Activated T-helper 9 cell treated with anti-CD3 and anti-CD28 coated beads, Interleukin-2, amount 50 U/mL, for 16 hours (primary cell): ENCODE measurements at regions not wholly inside any gene's neighbourhood (a gene's known extent, or its start where the extent isn't known, plus 50 kb on each side); places are given as distances from the start of the nearest gene placed in this dataset.
"Not testable (repeated sequence)": the region's sequence is repeated elsewhere in the genome, so short reads cannot be mapped to it uniquely, and the experiment has no call there.

Experiments
- DNase-seq: peaks from one replicate; pipeline ENCODE4 v3.0.0-alpha.2; 2020; ENCODE audit warnings: low read depth

- no peak for DNase-seq
Measured at GRCh38 chr3:152581951-152582350, 253.0 kb upstream of the P2RY1 start.

DNA sequence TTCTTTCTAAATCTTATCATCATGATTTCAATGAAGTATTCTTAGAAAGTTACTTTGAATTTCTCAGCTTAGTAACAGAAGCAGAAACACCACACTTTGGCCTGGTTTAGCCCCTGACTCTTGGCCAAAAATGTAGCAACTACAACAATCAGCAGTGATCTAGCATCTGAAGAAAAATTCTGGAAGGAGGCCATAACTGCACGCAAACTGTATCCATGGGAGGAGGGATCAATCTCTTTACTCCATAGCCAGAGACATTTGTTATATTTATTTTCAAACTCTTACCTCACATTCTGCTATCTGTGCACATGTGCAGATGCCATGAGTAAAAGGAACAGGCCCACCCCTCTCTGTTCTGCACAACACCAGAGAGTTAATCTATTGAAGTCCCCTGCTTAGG lies 251.0 kb upstream of the P2RY1 start:
- DNase-seq: no peak

DNA sequence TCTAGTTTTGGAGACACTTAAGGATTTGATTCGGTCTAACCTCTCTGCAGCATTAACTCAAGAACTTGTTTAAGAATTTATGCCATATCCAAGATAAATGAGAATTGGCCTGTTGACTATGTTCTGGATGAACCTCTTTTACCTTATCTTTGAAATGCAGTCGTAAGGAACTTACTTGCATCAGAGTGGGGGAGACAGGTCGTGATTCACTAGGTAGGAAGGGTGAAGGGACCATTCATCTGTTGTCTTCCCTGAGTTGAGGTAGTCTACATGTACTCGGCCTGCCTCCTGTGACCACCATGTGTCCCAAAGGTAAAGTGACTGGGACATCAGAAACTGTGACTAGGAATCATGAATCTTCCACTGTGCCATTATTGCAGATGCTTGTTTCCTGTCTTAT lies 248.0 kb upstream of the P2RY1 start:
- no peak for DNase-seq

GRCh38 chr3:152587861-152588260 lies 247.1 kb upstream of the P2RY1 start:
- DNase-seq: no peak

DNA sequence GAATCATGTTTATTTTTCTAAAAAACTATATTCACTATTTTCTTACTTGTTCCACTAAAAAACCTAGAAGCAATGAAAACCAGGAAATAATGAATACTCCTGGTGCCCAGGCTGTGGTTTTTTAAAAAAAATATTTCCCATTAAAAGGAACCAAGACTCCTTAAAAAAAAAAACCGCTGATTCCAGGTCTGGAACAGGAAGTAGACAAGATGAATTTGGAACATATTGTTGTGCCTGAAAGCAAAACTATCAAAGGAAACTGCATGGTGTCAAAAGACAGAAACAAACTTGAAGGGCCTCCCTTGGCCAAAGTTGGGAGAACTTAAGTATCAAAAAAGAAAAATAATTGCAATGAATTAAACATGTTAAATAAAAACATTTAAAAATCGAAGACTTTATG lies 245.3 kb upstream of the P2RY1 start:
- no peak for DNase-seq

- DNase-seq: no peak
Measured at GRCh38 chr3:152591515-152591914, 243.4 kb upstream of the P2RY1 start.

- no peak for DNase-seq
Measured at GRCh38 chr3:152593242-152593641, 241.7 kb upstream of the P2RY1 start.

DNA sequence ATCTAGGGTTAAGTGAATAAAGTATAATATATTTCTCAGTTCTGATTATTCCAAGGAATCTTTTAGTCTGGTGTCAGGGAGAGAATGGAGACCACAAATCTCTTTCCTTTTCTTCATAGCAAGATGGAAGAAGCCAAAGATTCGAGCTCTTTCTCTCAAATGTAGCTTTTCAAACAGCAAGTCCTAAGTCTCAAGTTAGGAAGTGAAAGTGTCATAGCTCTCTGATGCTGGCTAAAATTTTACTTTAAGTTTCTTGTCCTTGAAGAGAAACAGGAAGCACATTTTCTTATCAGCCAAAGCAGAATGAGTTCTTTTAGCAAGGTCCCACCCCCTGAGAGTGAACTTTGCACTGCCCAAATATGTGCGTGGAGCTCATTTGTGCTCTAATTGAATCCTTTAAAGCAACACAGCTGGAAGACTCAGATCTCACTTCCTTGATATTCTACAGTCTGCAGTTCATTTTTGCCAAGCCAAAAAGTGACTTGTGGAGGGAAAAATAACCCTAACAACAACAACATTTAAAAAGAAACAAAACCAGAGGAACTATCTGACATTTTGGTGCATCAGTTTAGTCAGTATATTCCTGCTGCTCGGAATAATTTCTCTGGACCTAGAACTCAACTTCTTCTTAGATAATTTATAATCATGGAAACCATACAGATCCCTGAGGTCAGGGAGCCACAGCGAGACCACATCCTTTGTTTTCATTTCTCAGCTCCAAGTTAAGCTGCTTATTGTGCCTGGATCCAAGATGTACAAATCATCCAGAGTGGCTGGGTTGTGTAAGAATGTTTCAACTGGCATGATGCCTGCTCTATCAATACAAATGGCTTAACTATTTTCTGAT lies 238.7 kb upstream of the P2RY1 start:
- DNase-seq: no peak

GRCh38 chr3:152596832-152597231 lies 238.1 kb upstream of the P2RY1 start:
- DNase-seq: not testable (repeated sequence)

GRCh38 chr3:152606146-152606545 lies 228.8 kb upstream of the P2RY1 start:
- no peak for DNase-seq

GRCh38 chr3:152607179-152607578 lies 227.8 kb upstream of the P2RY1 start:
- no peak for DNase-seq

DNA sequence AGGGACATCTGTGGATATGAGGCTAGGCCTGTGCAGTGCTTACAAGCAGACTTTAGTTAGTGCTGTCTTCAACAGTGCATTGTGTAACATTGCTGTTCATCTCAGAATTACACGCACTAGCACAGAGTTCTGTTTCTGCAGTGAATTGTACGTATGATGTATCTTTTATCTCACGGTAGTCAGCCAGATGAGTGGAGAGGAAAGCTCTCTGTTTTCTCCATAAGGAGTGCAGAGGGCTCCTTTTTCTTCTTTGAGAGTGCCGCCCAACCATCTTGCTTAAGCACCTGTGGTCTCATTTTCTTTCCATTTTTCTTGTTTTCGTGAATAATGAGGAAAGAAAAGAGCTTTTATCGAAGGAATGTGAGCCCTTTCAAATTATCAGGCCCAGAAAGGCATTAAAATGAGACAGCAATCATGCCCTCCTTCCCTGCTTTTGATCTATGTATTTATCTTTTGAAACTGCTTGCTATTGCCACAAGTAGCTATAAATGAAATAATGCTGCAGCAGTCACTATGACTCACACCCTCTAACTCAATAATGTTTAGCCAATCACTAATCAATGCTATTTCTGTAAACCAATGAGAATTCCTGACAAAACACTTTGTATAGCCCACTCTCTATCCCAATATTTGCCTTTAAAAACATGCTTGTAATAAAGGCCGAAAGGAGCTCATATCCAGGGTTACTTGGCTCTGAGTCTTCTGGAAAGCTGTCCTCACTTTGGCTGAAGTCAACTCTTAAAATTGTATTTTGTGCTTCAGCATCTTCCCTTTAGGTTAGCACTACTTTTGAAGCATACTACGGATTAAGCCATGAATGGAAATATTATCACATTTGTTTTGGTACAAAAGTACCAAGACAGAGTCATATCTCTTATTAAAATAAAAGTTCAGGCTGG lies 226.0 kb upstream of the P2RY1 start:
- DNase-seq: no peak

GRCh38 chr3:152609891-152610290 lies 225.0 kb upstream of the P2RY1 start:
- no peak for DNase-seq

DNA sequence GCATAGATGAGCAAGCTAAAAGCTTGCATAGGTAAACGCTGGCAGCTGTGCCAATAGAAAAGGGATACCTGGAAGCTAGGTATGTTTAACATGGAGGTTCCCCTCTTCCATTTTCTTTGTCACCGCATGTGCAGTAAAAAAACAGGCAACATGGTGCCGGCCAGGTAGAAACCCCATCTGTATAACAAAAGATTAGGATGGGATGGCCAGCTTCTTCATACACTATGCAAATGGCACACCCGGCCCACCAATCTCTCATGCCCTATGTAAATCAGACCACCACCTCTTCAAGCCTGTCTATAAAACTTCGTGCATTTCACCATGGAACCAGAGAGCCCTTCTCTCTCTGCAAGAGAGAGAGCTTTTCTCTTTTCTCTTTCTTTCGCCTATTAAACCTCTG lies 224.3 kb upstream of the P2RY1 start:
- DNase-seq: no peak

GRCh38 chr3:152611905-152612304 lies 223.0 kb upstream of the P2RY1 start:
- no peak for DNase-seq

- no peak for DNase-seq
Measured at GRCh38 chr3:152613851-152614250, 221.1 kb upstream of the P2RY1 start.

- DNase-seq: no peak
Measured at GRCh38 chr3:152615681-152616080, 219.2 kb upstream of the P2RY1 start.

GRCh38 chr3:152617609-152618008 lies 217.3 kb upstream of the P2RY1 start:
- no peak for DNase-seq

DNA sequence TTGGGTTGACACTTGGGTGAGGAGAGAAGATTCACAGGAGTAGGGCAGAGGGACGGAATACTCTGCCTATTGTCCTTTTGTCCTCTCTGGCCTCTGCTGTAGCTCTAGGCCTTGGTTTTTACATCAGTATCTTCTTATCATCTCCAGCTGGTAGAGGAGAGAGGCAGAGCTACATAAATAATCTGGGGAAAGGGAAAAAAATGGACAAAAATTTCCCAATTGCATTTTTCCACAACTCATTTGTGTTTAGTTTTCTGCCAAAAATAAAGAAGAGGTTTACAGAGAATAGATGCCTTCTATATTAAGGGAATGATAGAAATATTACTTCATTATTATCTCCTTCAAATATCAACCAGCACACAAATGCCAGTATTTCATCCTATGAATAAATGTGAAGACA lies 216.4 kb upstream of the P2RY1 start:
- DNase-seq: no peak

DNA sequence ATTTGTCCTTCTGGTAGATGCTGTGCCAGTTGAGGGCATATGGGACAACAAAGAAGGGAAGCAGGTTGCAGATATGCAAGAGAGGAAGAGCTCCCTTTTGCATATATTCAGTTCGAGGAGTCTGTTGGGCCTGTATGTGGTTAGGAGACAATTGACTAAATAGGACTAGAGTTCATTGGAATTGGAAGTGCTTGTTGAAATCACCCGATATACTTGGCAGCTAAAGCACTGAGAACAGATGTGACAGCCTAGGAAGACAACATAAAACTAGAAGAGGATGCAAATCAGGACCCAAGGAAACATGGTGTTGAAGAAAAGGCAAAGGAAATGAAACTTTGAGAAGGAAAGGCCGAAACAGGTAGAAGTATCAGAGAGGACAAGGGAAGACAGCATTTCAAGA lies 215.2 kb upstream of the P2RY1 start:
- no peak for DNase-seq

DNA sequence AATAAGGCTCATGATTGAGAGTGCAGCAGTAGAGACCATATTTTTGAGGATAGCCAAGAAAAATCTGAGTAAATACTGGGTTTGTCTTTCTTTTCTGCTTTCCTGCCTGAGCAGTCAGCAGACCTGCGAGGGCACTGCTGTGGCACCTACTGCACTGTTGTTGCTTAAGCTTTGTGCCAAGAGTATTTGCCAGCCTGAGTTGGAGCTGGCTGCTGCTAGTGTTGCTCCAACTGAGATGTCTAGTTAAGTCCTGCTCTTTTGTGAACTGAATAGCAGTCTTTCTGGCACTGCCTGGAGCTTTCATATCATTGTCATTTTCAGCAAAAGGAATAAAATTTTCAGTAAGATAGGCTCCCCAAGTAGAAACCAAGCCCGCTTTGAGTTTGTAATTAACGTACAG lies 214.5 kb upstream of the P2RY1 start:
- no peak for DNase-seq

GRCh38 chr3:152621006-152621868 lies 213.7 kb upstream of the P2RY1 start:
- DNase-seq: no peak
